Esophagus squamous epithelium (tissue), 4 donors: ENCODE measurements at regions not wholly inside any gene's neighbourhood (a gene's known extent, or its start where the extent isn't known, plus 50 kb on each side); places are given as distances from the start of the nearest gene placed in this dataset.

ENCODE experiments used
- POLR2A ChIP-seq, 4 donors: fragments of 450-650 bp; IDR thresholded peaks; one replicate each; pipeline ENCODE4 v1.6.1; 2017; ENCODE audit warnings: antibody characterized with exemption in 4 of 4, mild to moderate bottlenecking in 4 of 4, moderate library complexity in 3 of 4
- TF ChIP-seq, protein P1 (sequence below), 6 experiments: fragments of 450-650 bp in 4 of 6; fragments of 200-600 bp in 2 of 6; sonication (generic) in 2 of 6; IDR thresholded peaks; one replicate each; pipeline ENCODE4 v1.5.1; 2016 to 2019; ENCODE audit warnings: antibody characterized with exemption in 6 of 6, mild to moderate bottlenecking in 4 of 6, moderate library complexity in 4 of 6

DNA sequence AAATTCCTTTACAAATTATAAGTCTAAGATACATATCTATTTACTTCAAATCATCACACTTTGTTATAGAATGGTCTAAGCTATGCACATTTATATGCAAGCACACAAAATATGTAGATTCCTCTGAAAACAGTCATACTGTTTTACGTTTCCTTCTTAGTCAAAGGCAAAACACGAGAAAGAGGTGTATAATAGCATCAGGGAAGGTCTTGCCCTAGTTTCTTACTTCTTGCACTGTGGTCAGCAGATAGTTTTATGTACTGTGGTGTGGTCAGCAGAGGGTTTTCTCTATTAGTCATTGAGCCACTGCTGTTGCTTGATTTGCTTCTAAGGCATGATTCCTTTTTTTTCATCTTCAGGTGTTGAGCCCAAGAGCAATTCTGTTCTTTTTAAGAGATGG lies 117.7 kb downstream of the ADAM29 start:
- TF ChIP-seq, protein P1, sequence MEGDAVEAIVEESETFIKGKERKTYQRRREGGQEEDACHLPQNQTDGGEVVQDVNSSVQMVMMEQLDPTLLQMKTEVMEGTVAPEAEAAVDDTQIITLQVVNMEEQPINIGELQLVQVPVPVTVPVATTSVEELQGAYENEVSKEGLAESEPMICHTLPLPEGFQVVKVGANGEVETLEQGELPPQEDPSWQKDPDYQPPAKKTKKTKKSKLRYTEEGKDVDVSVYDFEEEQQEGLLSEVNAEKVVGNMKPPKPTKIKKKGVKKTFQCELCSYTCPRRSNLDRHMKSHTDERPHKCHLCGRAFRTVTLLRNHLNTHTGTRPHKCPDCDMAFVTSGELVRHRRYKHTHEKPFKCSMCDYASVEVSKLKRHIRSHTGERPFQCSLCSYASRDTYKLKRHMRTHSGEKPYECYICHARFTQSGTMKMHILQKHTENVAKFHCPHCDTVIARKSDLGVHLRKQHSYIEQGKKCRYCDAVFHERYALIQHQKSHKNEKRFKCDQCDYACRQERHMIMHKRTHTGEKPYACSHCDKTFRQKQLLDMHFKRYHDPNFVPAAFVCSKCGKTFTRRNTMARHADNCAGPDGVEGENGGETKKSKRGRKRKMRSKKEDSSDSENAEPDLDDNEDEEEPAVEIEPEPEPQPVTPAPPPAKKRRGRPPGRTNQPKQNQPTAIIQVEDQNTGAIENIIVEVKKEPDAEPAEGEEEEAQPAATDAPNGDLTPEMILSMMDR (IDR thresholded peaks at IDR 0.05): no peak
- TF ChIP-seq POLR2A (IDR thresholded peaks at IDR 0.05): no peak
